LNCaP clone FGC (cell line): ENCODE measurements at regions not wholly inside any gene's neighbourhood (a gene's known extent, or its start where the extent isn't known, plus 50 kb on each side); places are given as distances from the start of the nearest gene placed in this dataset.
A peak's percentile ranks its signal among the peaks of the same experiment; 100 is the strongest.
"Not testable (repeated sequence)": the region's sequence is repeated elsewhere in the genome, so short reads cannot be mapped to it uniquely, and the experiment has no call there.

Experiments used
- DNase-seq: peaks from one replicate; pipeline ENCODE4 v3.0.0-alpha.2; 2011; ENCODE audit warnings: low read depth
- H3K4me3 ChIP-seq: 2 replicates; pipeline ENCODE4 v1.5.1; 2011; ENCODE audit warnings: mild to moderate bottlenecking, low read depth, low read length, control low read depth
- TF ChIP-seq, protein P1 (sequence below): IDR thresholded peaks from 2 replicates; pipeline ENCODE4 v1.5.1; 2012; ENCODE audit warnings: mild to moderate bottlenecking; ENCODE audit not compliant: control insufficient read depth, insufficient read depth; ENCODE audit errors: extremely low read depth

DNA sequence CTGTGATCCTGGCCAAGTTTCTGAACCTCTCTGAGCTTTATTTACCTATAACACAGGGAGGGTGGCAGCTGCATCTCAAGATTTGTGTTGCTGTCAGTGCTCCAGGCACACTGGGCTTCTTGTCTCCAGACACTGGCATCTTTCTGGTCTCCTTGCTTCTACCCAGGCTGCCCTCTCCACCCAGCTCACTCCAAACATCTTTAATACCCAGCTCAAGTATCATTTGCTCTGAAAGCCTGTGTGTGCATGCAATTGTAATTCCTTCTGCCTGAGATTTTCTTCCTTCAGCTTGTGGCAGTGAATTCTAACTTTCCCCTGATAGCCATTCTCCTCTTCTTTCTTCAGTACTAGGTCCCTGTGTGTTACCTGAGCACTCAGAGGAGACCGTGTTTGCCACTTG lies 50.7 kb upstream of the USP7 start:
- no peak for DNase-seq
- H3K4me3 ChIP-seq, result no peak overlapping the region
- TF ChIP-seq, protein P1, sequence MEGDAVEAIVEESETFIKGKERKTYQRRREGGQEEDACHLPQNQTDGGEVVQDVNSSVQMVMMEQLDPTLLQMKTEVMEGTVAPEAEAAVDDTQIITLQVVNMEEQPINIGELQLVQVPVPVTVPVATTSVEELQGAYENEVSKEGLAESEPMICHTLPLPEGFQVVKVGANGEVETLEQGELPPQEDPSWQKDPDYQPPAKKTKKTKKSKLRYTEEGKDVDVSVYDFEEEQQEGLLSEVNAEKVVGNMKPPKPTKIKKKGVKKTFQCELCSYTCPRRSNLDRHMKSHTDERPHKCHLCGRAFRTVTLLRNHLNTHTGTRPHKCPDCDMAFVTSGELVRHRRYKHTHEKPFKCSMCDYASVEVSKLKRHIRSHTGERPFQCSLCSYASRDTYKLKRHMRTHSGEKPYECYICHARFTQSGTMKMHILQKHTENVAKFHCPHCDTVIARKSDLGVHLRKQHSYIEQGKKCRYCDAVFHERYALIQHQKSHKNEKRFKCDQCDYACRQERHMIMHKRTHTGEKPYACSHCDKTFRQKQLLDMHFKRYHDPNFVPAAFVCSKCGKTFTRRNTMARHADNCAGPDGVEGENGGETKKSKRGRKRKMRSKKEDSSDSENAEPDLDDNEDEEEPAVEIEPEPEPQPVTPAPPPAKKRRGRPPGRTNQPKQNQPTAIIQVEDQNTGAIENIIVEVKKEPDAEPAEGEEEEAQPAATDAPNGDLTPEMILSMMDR, result no peak

DNA sequence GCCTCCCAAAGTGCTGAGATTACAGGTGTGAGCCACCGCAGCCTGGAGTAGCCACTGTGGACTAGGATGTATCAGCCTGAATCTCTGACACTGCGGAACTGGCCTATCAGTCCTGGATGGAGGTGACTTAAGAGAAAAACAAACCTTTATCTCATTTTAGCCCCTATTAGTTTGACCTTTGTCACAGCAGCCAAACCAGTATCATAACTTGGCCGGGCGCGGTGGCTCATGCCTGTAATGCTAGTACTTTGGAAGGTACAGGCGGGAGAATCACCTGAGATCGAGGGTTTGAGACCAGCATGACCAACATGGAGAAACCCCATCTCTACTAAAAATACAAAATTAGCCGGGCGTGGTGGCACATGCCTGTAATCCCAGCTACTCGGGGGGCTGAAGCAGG lies 51.8 kb upstream of the USP7 start:
- no peak overlapping the region for H3K4me3 ChIP-seq
- TF ChIP-seq, protein P1, result no peak
- DNase-seq, result no peak

DNA sequence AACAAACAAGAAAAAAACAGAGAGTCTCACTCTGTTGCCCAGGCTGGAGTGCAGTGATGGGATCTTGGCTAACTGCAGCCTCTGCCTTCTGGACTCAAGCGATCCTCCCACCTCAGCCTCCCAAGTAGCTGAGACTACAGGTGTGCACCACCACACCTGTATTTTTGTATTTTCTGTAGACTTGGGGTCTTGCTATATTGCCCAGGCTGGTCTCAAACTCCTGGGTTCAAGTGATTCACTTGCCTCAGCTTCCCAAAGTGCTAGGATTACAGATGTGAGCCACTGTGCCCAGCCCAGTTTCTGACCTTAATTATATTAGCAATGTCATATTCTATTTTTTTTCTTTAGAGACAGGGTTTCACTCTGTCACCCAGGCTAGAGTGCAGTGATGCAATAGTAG lies 52.3 kb upstream of the USP7 start:
- H3K4me3 ChIP-seq, result not testable (repeated sequence)

DNA sequence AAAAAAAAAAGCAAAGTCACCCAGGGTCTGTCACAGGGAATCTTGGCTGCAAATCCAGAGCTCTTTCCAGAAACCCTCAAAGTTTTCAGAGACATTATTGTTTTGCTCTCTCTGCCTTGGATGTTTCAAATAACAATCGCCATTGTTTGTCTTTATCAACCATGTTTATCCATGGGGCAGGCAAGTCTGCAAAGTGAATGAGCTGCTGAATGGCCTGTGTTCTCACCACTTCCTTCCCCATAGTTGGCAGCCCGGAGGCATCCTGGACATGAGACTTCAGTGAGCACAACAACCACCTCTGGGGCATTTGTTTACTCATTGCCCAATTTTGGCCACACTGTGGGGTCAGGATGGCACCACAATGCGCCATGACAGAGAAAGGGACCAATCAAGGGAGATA lies 53.1 kb upstream of the USP7 start:
- H3K4me3 ChIP-seq, result no peak overlapping the region
- TF ChIP-seq, protein P1, result no peak
- no peak for DNase-seq

More for the DNA sequence above, 52.3 kb upstream of the USP7 start:
- not testable (repeated sequence) for DNase-seq

DNA sequence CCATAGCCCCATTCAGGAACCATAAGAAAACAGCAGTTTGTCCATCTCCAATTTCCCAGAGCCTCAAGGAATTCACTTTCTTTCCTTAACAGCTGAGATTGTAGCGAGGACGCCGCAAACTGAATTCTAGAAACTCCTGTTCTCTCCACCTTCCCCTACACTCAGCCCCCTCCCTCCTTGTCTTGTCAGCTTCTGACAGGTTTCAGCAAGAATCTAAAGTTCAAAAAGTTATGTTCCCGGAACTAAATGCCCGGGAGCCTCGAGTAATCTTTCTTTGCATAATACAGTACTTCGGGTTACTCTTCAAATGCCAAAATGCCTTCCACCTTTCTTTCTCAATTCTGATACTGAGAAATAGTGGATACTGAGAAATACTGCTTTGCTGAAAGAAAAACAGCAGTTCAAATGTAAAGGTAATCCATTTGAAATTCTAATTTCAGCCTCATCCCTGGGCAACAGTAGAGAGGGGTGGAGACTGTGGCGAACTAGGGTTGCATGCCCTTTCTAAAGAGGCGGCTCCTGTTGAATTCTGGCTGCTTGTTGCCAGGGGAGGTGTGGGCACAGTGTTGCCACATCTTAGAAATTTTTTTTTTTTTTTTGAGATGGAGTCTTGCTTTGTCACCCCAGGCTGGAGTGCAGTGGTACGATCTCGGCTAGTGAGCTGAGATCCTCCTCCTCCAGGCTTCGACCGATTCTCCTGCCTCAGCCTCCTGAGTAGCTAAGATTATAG lies 63.5 kb upstream of the USP7 start:
- DNase-seq, result no peak
- no peak overlapping the region for H3K4me3 ChIP-seq
- TF ChIP-seq, protein P1, result no peak

DNA sequence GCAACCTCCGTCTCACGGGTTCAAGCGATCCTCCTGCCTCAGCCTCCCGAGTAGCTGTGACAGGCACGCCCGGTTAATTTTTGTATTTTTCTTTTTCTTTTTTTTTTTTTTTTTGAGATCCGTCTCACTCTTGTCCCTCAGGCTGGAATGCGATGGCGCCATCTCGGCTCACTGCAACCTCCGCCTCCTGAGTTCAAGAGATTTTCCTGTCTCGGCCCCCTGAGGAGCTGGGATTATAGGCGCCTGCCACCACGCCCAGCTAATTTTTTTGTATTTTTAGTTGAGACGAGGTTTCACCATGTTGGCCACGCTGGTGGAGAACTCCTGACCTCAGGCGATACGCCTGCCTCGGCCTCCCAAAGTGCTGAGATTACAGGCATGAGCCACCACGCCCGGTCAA lies 63.0 kb upstream of the HAPSTR1 start:
- DNase-seq, H3K4me3 ChIP-seq: not testable (repeated sequence)

DNA sequence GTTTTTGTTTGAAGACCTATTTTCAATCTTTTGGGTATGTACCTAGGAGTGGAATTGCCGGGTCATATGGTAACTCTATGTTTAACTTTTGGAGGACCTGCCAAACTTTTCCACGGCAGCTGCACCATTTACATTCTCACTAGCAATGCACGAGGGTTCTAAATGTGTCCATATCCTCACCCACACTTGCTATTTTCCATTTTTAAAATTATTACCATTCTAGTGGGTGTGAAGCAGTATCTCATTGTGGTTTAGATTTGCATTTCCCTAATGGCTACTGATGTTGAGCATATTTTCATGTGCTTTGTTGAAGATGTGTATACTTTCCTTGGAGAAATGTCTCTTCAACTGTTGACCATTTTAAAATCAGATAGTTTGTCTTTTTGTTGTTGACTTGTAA lies 60.3 kb upstream of the HAPSTR1 start:
- no peak for DNase-seq
- no peak overlapping the region for H3K4me3 ChIP-seq
- TF ChIP-seq, protein P1, result no peak

DNA sequence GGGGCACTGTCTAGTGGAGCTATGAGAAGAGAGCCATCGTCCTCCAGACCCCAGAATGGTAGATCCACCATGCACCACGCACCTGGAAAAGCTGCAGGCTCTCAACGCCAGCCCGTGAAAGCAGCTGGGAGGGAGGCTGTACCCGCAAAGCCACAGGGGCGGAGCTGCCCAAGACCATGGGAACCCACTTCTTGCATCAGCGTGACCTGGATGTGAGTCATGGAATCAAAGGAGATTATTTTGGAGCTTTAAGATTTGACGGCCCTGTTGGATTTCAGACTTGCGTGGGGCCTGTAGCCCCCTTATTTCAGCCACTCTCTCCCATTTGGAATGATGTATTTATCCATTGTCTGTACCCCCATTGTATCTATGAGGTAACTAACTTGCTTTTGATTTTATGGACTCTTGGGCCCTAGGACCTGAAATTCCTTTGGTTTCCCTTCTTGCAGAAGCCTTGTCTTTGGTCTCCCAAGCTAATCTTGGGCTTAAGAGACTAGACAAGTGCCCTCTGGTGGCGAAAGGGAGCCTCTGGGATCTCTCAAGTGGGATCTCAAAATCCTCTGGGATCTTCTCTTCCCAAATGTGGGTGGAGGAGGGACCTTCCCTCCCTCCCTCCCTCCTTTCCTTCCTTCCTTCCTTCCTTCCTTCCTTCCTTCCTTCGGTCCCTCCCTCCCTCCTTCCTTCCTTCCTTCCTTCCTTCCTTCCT lies 58.2 kb upstream of the HAPSTR1 start:
- peak; percentile 26 for DNase-seq
- TF ChIP-seq, protein P1, result peak; percentile 55
- H3K4me3 ChIP-seq, result no peak overlapping the region
